Heart left ventricle (tissue), 16 donors: ENCODE measurements at regions not wholly inside any gene's neighbourhood (a gene's known extent, or its start where the extent isn't known, plus 50 kb on each side); places are given as distances from the start of the nearest gene placed in this dataset.
A peak's percentile ranks its signal among the peaks of the same experiment; 100 is the strongest.

ENCODE experiments used
- ATAC-seq, 4 donors: fragments of 200-7000 bp; cut with Tn5 transposase; one replicate each; pipeline ENCODE4 v1.9.1; 2020 to 2022; ENCODE audit warnings: moderate library complexity in 4 of 4, mild to moderate bottlenecking in 3 of 4, moderate number of reproducible peaks in 1 of 4
- DNase-seq, 5 donors: peaks; one replicate each; pipeline ENCODE4 v3.0.0-alpha.2; 2020
- H3K27ac ChIP-seq, 12 donors: fragments of 200-600 bp; sonication (generic) in 4 of 12; one replicate each; pipeline versions ENCODE4 v1.5.0 to v1.8.0; 2016 to 2022; ENCODE audit warnings: mild to moderate bottlenecking in 2 of 12
- H3K27me3 ChIP-seq, 9 donors: fragments of 200-600 bp; sonication (generic) in 2 of 9; one replicate each; pipeline versions ENCODE4 v1.5.1 to v1.8.0; 2016 to 2022; ENCODE audit warnings: mild to moderate bottlenecking in 3 of 9
- H3K36me3 ChIP-seq, 9 donors: fragments of 200-600 bp; sonication (generic) in 2 of 9; one replicate each; pipeline versions ENCODE4 v1.5.0 to v1.8.0; 2018 to 2022; ENCODE audit warnings: mild to moderate bottlenecking in 2 of 9
- H3K4me1 ChIP-seq, 12 donors: fragments of 200-600 bp; sonication (generic) in 4 of 12; one replicate each; pipeline versions ENCODE4 v1.5.0 to v1.8.0; 2016 to 2022; ENCODE audit warnings: mild to moderate bottlenecking in 3 of 12
- H3K4me3 ChIP-seq, 12 donors: fragments of 200-600 bp; sonication (generic) in 4 of 12; one replicate each; pipeline versions ENCODE4 v1.5.0 to v1.8.0; 2017 to 2022; ENCODE audit warnings: mild to moderate bottlenecking in 9 of 12, moderate library complexity in 4 of 12
- H3K9me3 ChIP-seq, 12 donors: fragments of 200-600 bp; sonication (generic) in 4 of 12; one replicate each; pipeline versions ENCODE4 v1.5.0 to v1.8.0; 2016 to 2022; ENCODE audit warnings: mild to moderate bottlenecking in 1 of 12
- CTCF ChIP-seq, 12 donors: fragments of 200-600 bp; sonication (generic) in 4 of 12; IDR thresholded peaks; one replicate each; pipeline versions ENCODE4 v1.5.0 to v1.8.0; 2018 to 2022; ENCODE audit warnings: antibody characterized with exemption in 12 of 12, mild to moderate bottlenecking in 5 of 12
- POLR2A ChIP-seq, 2 donors: fragments of 450-650 bp; IDR thresholded peaks; one replicate each; pipeline ENCODE4 v1.6.1; 2017; ENCODE audit warnings: antibody characterized with exemption in 2 of 2, mild to moderate bottlenecking in 2 of 2, moderate library complexity in 2 of 2
- WGBS, 4 donors: extraction: QIAGEN DNeasy Blood & Tissue Kit in 2 of 4; methylation state at CpG; one replicate each; pipeline versions ENCODE4 v1.1.5 to v1.1.7; 2013 to 2018; 5-methylcytosine and 5-hydroxymethylcytosine counted together
- intact Hi-C, 10 donors: fragments of 100-400 bp; cut with DNase I; formaldehyde crosslinking; loops; one replicate each; pipeline versions ENCODE4 v1.11.1 to v1.14.2; 2022
- donor health status: ischemic (EF 13 %, LVEDD 7.1; RV severe dilation, severe dysfunction).
- donor health status: healthy with polysubstance abuse.
- donor health status: DM: no; HTN: yes; CAD: no.
- donor health status: DM: no; HTN: no; CAD: no.
- donor health status: ischemic (EF 25% LVEDD 6.9; RV normal size, moderate dysfunction).
- donor health status: ischemic (EF 25% LVEDD 5.7; RV mildly dilated, moderate dysfunction).
- donor health status: healthy.
- donor health status: DM: yes; HTN: yes; CAD: no.
- donor health status: ischemic (EF 35%, LVEDD 5.7; RV mildly dilated, moderate dysfunction).
- donor health status: nonischemic (EF 11% LVEDD 7.7; RV severe dilation, severe dysfunction).
- donor health status: DM: yes; HTN: yes; CAD: no.
- donor health status: PGD.
- donor health status: ischemic (EF 29% LVEDD 5.4; RV normal size, mild dysfunction).
- donor health status: nonischemic (EF 23%, LVEDD 6.1; RV moderate dilation, normal function).

DNA sequence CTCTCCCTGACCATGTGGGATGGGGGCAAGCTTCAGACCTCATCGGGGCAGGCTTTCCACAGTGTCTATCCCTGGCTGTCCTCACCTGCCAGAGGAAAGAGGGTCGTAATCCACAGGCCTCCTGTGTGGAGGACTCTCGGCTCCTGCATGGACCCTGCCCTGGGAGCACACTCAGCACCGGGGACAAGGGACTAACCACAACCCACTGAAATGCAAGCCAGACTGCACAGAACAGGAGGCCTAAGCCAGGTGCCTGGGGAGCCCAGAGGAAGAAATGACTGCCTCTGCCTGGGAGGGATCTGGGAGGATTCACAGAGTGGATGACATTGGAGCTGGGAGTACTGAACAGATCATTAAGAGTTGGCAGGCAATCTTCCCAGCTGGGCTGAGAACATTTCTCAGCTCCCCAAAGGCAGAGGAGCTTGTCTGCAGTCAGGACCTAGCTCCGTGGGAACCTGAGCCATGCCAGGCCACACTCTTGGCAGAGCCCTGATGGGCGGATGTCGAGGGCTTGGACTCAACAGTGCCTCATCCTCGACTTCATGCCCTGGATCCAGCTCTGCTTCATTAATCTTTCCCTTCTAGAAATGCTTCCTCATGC lies 213.4 kb downstream of the USP6NL start:
- DNase-seq (peak in 4 of 5 donors; percentile 40 to 49 (median 44)), ATAC-seq (peak; percentile 74 to 86 (median 80))
- WGBS, 4 donors: 50 to 70% (median 64%) methylated on average over 5 to 8 of the region's 8 CpGs
- intact Hi-C loops: no loop called here
- TF ChIP-seq POLR2A (IDR thresholded peaks at IDR 0.05) (no peak), CTCF (IDR thresholded peaks at IDR 0.05) (no peak)
- Histone ChIP-seq H3K4me1 (peaks cover 0 to 16% (median 1%) of the 10 kb centered on the region in 12 donors), H3K36me3 (no peaks in the 10 kb centered on the region), H3K27ac (peak overlapping the region in 1 of 12 donors; percentile 19), H3K9me3 (peaks cover 0 to 4% (median 0%) of the 10 kb centered on the region in 12 donors), H3K27me3 (no peaks in the 10 kb centered on the region), H3K4me3 (no peak overlapping the region)

- ATAC-seq (no peak), DNase-seq (no peak)
- no peaks in the 10 kb centered on the region for H3K36me3 ChIP-seq
- intact Hi-C loops: no loop called here
- peaks cover 0 to under 1% (median 0%) of the 10 kb centered on the region in 12 donors for H3K9me3 ChIP-seq
- H3K27me3 ChIP-seq: no peaks in the 10 kb centered on the region
- no peak overlapping the region for H3K4me3 ChIP-seq
- H3K4me1 ChIP-seq: peaks cover 0 to 16% (median 1%) of the 10 kb centered on the region in 12 donors
- TF ChIP-seq CTCF (IDR thresholded peaks at IDR 0.05): no peak
- TF ChIP-seq POLR2A (IDR thresholded peaks at IDR 0.05): no peak
- WGBS, 4 donors: 81 to 86% (median 83%) methylated on average over 20 to 21 of the region's 21 CpGs
- peak overlapping the region in 1 of 12 donors; percentile 19 for H3K27ac ChIP-seq
These were observed 214.1 kb downstream of the USP6NL start for GRCh38 chr10:11397077-11397965.

GRCh38 chr10:11396311-11396955 lies 215.0 kb downstream of the USP6NL start:
- ATAC-seq: no peak
- no peak for TF ChIP-seq POLR2A (IDR thresholded peaks at IDR 0.05)
- no peak for TF ChIP-seq CTCF (IDR thresholded peaks at IDR 0.05)
- Histone ChIP-seq H3K27ac (no peak overlapping the region), H3K9me3 (no peaks in the 10 kb centered on the region), H3K4me3 (no peak overlapping the region), H3K27me3 (no peaks in the 10 kb centered on the region), H3K36me3 (no peaks in the 10 kb centered on the region), H3K4me1 (peaks cover 0 to 16% (median 0%) of the 10 kb centered on the region in 12 donors)
- intact Hi-C loops: no loop called here
- WGBS, 4 donors: 82 to 90% (median 86%) methylated on average over 3 to 17 of the region's 17 CpGs
- no peak for DNase-seq
